K562 (cell line): ENCODE measurements at regions not wholly inside any gene's neighbourhood (a gene's known extent, or its start where the extent isn't known, plus 50 kb on each side); places are given as distances from the start of the nearest gene placed in this dataset.

ENCODE experiments used
- CHD1 ChIP-seq: fragments of 200-600 bp; sonication (generic); IDR thresholded peaks from one replicate; pipeline ENCODE4 v1.6.1; 2012; ENCODE audit warnings: mild to moderate bottlenecking, moderate library complexity, low read length, inconsistent platforms
- NFXL1 ChIP-seq: fragments of 450-650 bp; formaldehyde crosslinking; IDR thresholded peaks from 2 replicates; pipeline ENCODE4 v1.4.0; 2021; ENCODE audit warnings: mild to moderate bottlenecking
- RBM15 ChIP-seq: fragments of 200-400 bp; formaldehyde crosslinking; IDR thresholded peaks from 2 replicates; pipeline ENCODE4 v1.6.1; 2018; ENCODE audit warnings: mild to moderate bottlenecking, low read length, moderate library complexity; ENCODE audit not compliant: insufficient read depth
- RNF2 ChIP-seq: sonication (generic); IDR thresholded peaks from 2 replicates; pipeline ENCODE4 v1.6.1; 2016
- ZBTB7A ChIP-seq: IDR thresholded peaks from 2 replicates; pipeline ENCODE4 v1.6.1; 2011; ENCODE audit warnings: low read depth, mild to moderate bottlenecking, low read length, moderate library complexity, borderline replicate concordance; ENCODE audit not compliant: control insufficient read depth
- TF ChIP-seq, protein P1 (sequence below), 2 experiments: fragments of 450-650 bp; formaldehyde crosslinking in 1 of 2; IDR thresholded peaks; 2 replicates each; pipeline versions ENCODE4 v1.4.0 to v1.6.1; 2014 to 2020; ENCODE audit warnings: mild to moderate bottlenecking in 2 of 2, borderline replicate concordance in 1 of 2, low read depth in 1 of 2

DNA sequence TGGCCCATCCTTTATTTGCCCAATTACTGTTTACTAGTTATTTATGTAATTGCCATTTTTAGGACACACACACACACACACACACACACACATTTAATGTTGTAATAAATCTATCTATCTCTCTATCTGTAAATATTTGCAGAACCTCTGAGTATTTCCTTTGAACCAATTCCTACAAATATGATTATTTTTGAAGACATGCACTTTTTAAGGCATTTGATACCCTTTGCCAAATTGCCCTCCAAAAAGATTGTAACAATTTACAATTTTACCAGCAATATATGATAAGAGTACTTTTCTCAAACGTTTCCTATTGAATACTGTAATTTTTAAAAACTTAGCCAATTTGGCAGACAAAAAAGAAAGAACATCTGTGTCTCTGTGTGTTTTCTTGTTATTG is 143.8 kb upstream of the FOXF1 start (continued):
- TF ChIP-seq, protein P1, sequence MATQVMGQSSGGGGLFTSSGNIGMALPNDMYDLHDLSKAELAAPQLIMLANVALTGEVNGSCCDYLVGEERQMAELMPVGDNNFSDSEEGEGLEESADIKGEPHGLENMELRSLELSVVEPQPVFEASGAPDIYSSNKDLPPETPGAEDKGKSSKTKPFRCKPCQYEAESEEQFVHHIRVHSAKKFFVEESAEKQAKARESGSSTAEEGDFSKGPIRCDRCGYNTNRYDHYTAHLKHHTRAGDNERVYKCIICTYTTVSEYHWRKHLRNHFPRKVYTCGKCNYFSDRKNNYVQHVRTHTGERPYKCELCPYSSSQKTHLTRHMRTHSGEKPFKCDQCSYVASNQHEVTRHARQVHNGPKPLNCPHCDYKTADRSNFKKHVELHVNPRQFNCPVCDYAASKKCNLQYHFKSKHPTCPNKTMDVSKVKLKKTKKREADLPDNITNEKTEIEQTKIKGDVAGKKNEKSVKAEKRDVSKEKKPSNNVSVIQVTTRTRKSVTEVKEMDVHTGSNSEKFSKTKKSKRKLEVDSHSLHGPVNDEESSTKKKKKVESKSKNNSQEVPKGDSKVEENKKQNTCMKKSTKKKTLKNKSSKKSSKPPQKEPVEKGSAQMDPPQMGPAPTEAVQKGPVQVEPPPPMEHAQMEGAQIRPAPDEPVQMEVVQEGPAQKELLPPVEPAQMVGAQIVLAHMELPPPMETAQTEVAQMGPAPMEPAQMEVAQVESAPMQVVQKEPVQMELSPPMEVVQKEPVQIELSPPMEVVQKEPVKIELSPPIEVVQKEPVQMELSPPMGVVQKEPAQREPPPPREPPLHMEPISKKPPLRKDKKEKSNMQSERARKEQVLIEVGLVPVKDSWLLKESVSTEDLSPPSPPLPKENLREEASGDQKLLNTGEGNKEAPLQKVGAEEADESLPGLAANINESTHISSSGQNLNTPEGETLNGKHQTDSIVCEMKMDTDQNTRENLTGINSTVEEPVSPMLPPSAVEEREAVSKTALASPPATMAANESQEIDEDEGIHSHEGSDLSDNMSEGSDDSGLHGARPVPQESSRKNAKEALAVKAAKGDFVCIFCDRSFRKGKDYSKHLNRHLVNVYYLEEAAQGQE (IDR thresholded peaks at IDR 0.05; ENCODE audit: borderline replicate concordance) = no peak
- TF ChIP-seq, protein P1 (CRISPR knock-in tag; IDR thresholded peaks at IDR 0.05; ENCODE audit: low read depth) = no peak
- TF ChIP-seq CHD1 (no peak), RBM15 (no peak), NFXL1 (CRISPR knock-in tag) (no peak), ZBTB7A (no peak), RNF2 (no peak)
